Activated T-helper 1 cell treated with anti-CD3 and anti-CD28 coated beads, Interleukin-12 subunit alpha, Interleukin-12 subunit beta, Interleukin-2, Interleukin-4 antibody, amounts not matched to agents 30 ng/mL and 10 ng/mL and 1 ng/mL, durations not matched to agents 14 hours and 24 hours and 36 hours (primary cell): ENCODE measurements at regions not wholly inside any gene's neighbourhood (a gene's known extent, or its start where the extent isn't known, plus 50 kb on each side); places are given as distances from the start of the nearest gene placed in this dataset.

ENCODE experiments used
- DNase-seq: peaks from one replicate; pipeline ENCODE4 v3.0.0; 2021; ENCODE audit warnings: low spot score
- H3K27ac Mint-ChIP-seq: one replicate; pipeline ENCODE4 v1.8.0; 2021; ENCODE audit warnings: mild to moderate bottlenecking, mixed read lengths
- H3K27me3 Mint-ChIP-seq: one replicate; pipeline ENCODE4 v1.8.0; 2022; ENCODE audit warnings: mild to moderate bottlenecking, moderate library complexity, mixed read lengths; ENCODE audit not compliant: insufficient read depth
- H3K36me3 Mint-ChIP-seq: one replicate; pipeline ENCODE4 v1.8.0; 2021; ENCODE audit warnings: low read depth, mixed read lengths
- H3K4me1 Mint-ChIP-seq: one replicate; pipeline ENCODE4 v1.8.0; 2021; ENCODE audit warnings: low read depth, mixed read lengths
- H3K4me3 Mint-ChIP-seq: one replicate; pipeline ENCODE4 v1.8.0; 2021; ENCODE audit warnings: mild to moderate bottlenecking, moderate library complexity, mixed read lengths
- H3K9me3 Mint-ChIP-seq: one replicate; pipeline ENCODE4 v1.8.0; 2021; ENCODE audit warnings: mixed read lengths
- intact Hi-C: fragments of 100-400 bp; cut with micrococcal nuclease; formaldehyde crosslinking; loops from one replicate; pipeline ENCODE4 v1.15.1; 2024

GRCh38 chr11:36890841-36891240 lies 292.8 kb upstream of the RAG2 start:
- DNase-seq = no peak
- no peaks in the 10 kb centered on the region for H3K36me3 Mint-ChIP-seq

GRCh38 chr11:36890121-36890679 lies 292.2 kb upstream of the RAG2 start:
- Mint-ChIP-seq H3K4me3 (no peak overlapping the region), H3K27me3 (no peaks in the 10 kb centered on the region), H3K9me3 (no peaks in the 10 kb centered on the region), H3K4me1 (no peaks in the 10 kb centered on the region), H3K36me3 (no peaks in the 10 kb centered on the region), H3K27ac (no peak overlapping the region)
- intact Hi-C loops = no loop called here
- no peak for DNase-seq

More at GRCh38 chr11:36890841-36891240, 292.8 kb upstream of the RAG2 start:
- H3K27me3 Mint-ChIP-seq = no peaks in the 10 kb centered on the region
- H3K4me3 Mint-ChIP-seq = no peak overlapping the region
- no peak overlapping the region for H3K27ac Mint-ChIP-seq
- intact Hi-C loops = no loop called here
- no peaks in the 10 kb centered on the region for H3K9me3 Mint-ChIP-seq
- no peaks in the 10 kb centered on the region for H3K4me1 Mint-ChIP-seq

- intact Hi-C loops = no loop called here
- Mint-ChIP-seq H3K27ac (no peak overlapping the region), H3K4me1 (no peaks in the 10 kb centered on the region), H3K27me3 (no peaks in the 10 kb centered on the region), H3K36me3 (no peaks in the 10 kb centered on the region), H3K4me3 (no peak overlapping the region), H3K9me3 (peaks cover 4% of the 10 kb centered on the region)
- no peak for DNase-seq
Measured at GRCh38 chr11:36885154-36885553, 287.1 kb upstream of the RAG2 start.

- Mint-ChIP-seq H3K27ac (no peak overlapping the region), H3K9me3 (peaks cover 4% of the 10 kb centered on the region), H3K4me3 (no peak overlapping the region), H3K27me3 (no peaks in the 10 kb centered on the region), H3K36me3 (no peaks in the 10 kb centered on the region), H3K4me1 (no peaks in the 10 kb centered on the region)
- intact Hi-C loops = no loop called here
- no peak for DNase-seq
Measured at GRCh38 chr11:36878737-36879136, 280.7 kb upstream of the RAG2 start.

GRCh38 chr11:36877149-36877548 lies 279.1 kb upstream of the RAG2 start:
- no peaks in the 10 kb centered on the region for H3K36me3 Mint-ChIP-seq
- intact Hi-C loops = no loop called here
- H3K27ac Mint-ChIP-seq = no peak overlapping the region
- H3K4me1 Mint-ChIP-seq = no peaks in the 10 kb centered on the region
- no peak for DNase-seq
- no peaks in the 10 kb centered on the region for H3K27me3 Mint-ChIP-seq
- H3K4me3 Mint-ChIP-seq = no peak overlapping the region
- no peaks in the 10 kb centered on the region for H3K9me3 Mint-ChIP-seq

GRCh38 chr11:36876266-36876665 lies 278.2 kb upstream of the RAG2 start:
- DNase-seq = no peak
- Mint-ChIP-seq H3K27me3 (no peaks in the 10 kb centered on the region), H3K4me1 (no peaks in the 10 kb centered on the region), H3K36me3 (no peaks in the 10 kb centered on the region), H3K27ac (no peak overlapping the region), H3K4me3 (no peak overlapping the region), H3K9me3 (no peaks in the 10 kb centered on the region)
- intact Hi-C loops = no loop called here

- intact Hi-C loops = no loop called here
- Mint-ChIP-seq H3K27me3 (no peaks in the 10 kb centered on the region), H3K27ac (no peak overlapping the region)
Measured at GRCh38 chr11:36874291-36874690, 276.3 kb upstream of the RAG2 start.

GRCh38 chr11:36870361-36870760 lies 272.3 kb upstream of the RAG2 start:
- intact Hi-C loops = no loop called here
- H3K27ac Mint-ChIP-seq = no peak overlapping the region
- H3K36me3 Mint-ChIP-seq = no peaks in the 10 kb centered on the region
- no peak for DNase-seq
- no peaks in the 10 kb centered on the region for H3K9me3 Mint-ChIP-seq
- no peaks in the 10 kb centered on the region for H3K4me1 Mint-ChIP-seq
- no peak overlapping the region for H3K4me3 Mint-ChIP-seq
- no peaks in the 10 kb centered on the region for H3K27me3 Mint-ChIP-seq

More at GRCh38 chr11:36874291-36874690, 276.3 kb upstream of the RAG2 start:
- no peaks in the 10 kb centered on the region for H3K4me1 Mint-ChIP-seq
- no peak for DNase-seq
- no peaks in the 10 kb centered on the region for H3K36me3 Mint-ChIP-seq
- H3K9me3 Mint-ChIP-seq = no peaks in the 10 kb centered on the region
- no peak overlapping the region for H3K4me3 Mint-ChIP-seq

GRCh38 chr11:36868380-36868779 lies 270.3 kb upstream of the RAG2 start:
- Mint-ChIP-seq H3K9me3 (no peaks in the 10 kb centered on the region), H3K27me3 (no peaks in the 10 kb centered on the region)

GRCh38 chr11:36865846-36866245 lies 267.8 kb upstream of the RAG2 start:
- H3K9me3 Mint-ChIP-seq = no peaks in the 10 kb centered on the region
- H3K27me3 Mint-ChIP-seq = no peaks in the 10 kb centered on the region
- H3K27ac Mint-ChIP-seq = no peak overlapping the region
- no peaks in the 10 kb centered on the region for H3K4me1 Mint-ChIP-seq
- no peaks in the 10 kb centered on the region for H3K36me3 Mint-ChIP-seq
- intact Hi-C loops = no loop called here
- no peak for DNase-seq
- no peak overlapping the region for H3K4me3 Mint-ChIP-seq

More at GRCh38 chr11:36868380-36868779, 270.3 kb upstream of the RAG2 start:
- Mint-ChIP-seq H3K27ac (no peak overlapping the region), H3K36me3 (no peaks in the 10 kb centered on the region), H3K4me3 (no peak overlapping the region), H3K4me1 (no peaks in the 10 kb centered on the region)
- intact Hi-C loops = no loop called here
- DNase-seq = no peak

- peaks cover 8% of the 10 kb centered on the region for H3K9me3 Mint-ChIP-seq
- no peaks in the 10 kb centered on the region for H3K4me1 Mint-ChIP-seq
- intact Hi-C loops = no loop called here
- no peak for DNase-seq
- no peak overlapping the region for H3K4me3 Mint-ChIP-seq
- H3K36me3 Mint-ChIP-seq = no peaks in the 10 kb centered on the region
- no peaks in the 10 kb centered on the region for H3K27me3 Mint-ChIP-seq
- H3K27ac Mint-ChIP-seq = no peak overlapping the region
Measured at GRCh38 chr11:36854875-36855274, 256.8 kb upstream of the RAG2 start.

GRCh38 chr11:36848660-36849059 lies 250.6 kb upstream of the RAG2 start:
- no peaks in the 10 kb centered on the region for H3K36me3 Mint-ChIP-seq
- H3K4me1 Mint-ChIP-seq = no peaks in the 10 kb centered on the region
- no peak overlapping the region for H3K4me3 Mint-ChIP-seq
- no peak for DNase-seq
- H3K9me3 Mint-ChIP-seq = no peaks in the 10 kb centered on the region
- H3K27me3 Mint-ChIP-seq = no peaks in the 10 kb centered on the region
- no peak overlapping the region for H3K27ac Mint-ChIP-seq
- intact Hi-C loops = no loop called here

- H3K36me3 Mint-ChIP-seq = no peaks in the 10 kb centered on the region
- DNase-seq = no peak
- H3K9me3 Mint-ChIP-seq = no peaks in the 10 kb centered on the region
- intact Hi-C loops = no loop called here
- H3K4me1 Mint-ChIP-seq = no peaks in the 10 kb centered on the region
- no peak overlapping the region for H3K4me3 Mint-ChIP-seq
- H3K27me3 Mint-ChIP-seq = no peaks in the 10 kb centered on the region
- H3K27ac Mint-ChIP-seq = no peak overlapping the region
Measured at GRCh38 chr11:36840378-36840777, 242.3 kb upstream of the RAG2 start.

- DNase-seq = no peak
- no peak overlapping the region for H3K4me3 Mint-ChIP-seq
- H3K36me3 Mint-ChIP-seq = no peaks in the 10 kb centered on the region
- intact Hi-C loops = no loop called here
- no peaks in the 10 kb centered on the region for H3K4me1 Mint-ChIP-seq
- H3K9me3 Mint-ChIP-seq = no peaks in the 10 kb centered on the region
- H3K27ac Mint-ChIP-seq = no peak overlapping the region
- H3K27me3 Mint-ChIP-seq = no peaks in the 10 kb centered on the region
Measured at GRCh38 chr11:36837831-36838437, 239.9 kb upstream of the RAG2 start.
